Hepatocyte (in vitro differentiated cells): ENCODE measurements at regions not wholly inside any gene's neighbourhood (a gene's known extent, or its start where the extent isn't known, plus 50 kb on each side); places are given as distances from the start of the nearest gene placed in this dataset.
A peak's percentile ranks its signal among the peaks of the same experiment; 100 is the strongest.

Source experiments
- CTCF ChIP-seq: fragments of 200-600 bp; sonication (generic); IDR thresholded peaks from 2 replicates; pipeline ENCODE4 v1.5.1; 2016; ENCODE audit warnings: antibody characterized with exemption, mild to moderate bottlenecking; ENCODE audit not compliant: poor library complexity
- EZH2 ChIP-seq: fragments of 200-600 bp; sonication (generic); IDR thresholded peaks from 2 replicates; pipeline ENCODE4 v1.6.1; 2016; ENCODE audit warnings: antibody characterized with exemption, mild to moderate bottlenecking, borderline replicate concordance
- EZH2phosphoT487 ChIP-seq: fragments of 200-600 bp; sonication (generic); IDR thresholded peaks from one replicate; pipeline ENCODE4 v1.6.1; 2018; ENCODE audit warnings: antibody characterized with exemption, mild to moderate bottlenecking, low read depth, moderate library complexity; ENCODE audit not compliant: unreplicated experiment, severe bottlenecking

- peak; percentile 28 for TF ChIP-seq CTCF
- no peak for TF ChIP-seq EZH2
- no peak for TF ChIP-seq EZH2phosphoT487
These were observed 312.2 kb downstream of the BRD1 start for GRCh38 chr22:49515475-49515874.
